DMS 273 (cell line): ENCODE measurements at regions not wholly inside any gene's neighbourhood (a gene's known extent, or its start where the extent isn't known, plus 50 kb on each side); places are given as distances from the start of the nearest gene placed in this dataset.

Experiments
- DNase-seq: peaks from one replicate; lab custom pipeline; 2025; ENCODE audit not compliant: unreplicated experiment; lab: John Stamatoyannopoulos, UW

DNA sequence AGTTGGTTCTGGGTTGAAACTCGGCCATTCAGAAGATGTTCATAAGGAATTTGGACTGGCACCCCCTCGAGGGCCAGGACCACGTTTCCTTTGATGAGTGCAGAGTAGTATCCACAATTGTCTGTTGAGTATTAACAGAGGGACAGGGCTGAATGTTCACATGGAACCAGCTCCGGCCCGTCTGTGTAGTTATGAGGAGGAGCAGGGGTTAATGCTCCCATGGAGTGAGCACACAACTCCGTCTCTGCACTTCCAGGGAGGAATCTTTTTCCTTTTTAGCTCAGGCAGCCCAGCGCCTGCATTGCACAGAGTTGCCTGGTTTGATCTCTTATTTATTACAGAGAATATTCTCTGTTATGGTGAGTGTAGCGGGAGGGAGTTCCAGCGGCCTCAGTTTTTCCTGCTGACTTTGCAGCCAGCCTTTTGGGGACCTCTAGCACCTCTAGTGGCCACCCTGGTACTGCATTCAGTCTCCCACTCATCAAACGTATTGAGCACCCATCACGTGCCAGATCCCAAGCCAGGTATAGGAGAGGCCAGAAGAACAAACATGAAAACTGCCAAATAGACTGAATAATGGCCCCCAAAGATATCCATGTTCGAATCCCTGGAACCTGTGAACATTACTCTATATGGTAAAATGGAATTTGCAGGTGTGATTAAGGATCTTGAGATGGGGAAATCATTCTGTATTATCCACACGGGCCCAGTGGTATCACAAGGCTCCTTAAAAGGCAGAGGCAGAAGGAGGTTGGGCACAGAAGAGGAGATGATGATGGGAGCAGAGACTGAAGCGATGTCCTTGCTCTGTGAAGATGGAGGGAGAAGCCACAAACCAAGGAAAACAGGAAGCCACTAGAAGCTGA, 167.7 kb upstream of the CSF3R start:
- peak; percentile 84 for DNase-seq

DNA sequence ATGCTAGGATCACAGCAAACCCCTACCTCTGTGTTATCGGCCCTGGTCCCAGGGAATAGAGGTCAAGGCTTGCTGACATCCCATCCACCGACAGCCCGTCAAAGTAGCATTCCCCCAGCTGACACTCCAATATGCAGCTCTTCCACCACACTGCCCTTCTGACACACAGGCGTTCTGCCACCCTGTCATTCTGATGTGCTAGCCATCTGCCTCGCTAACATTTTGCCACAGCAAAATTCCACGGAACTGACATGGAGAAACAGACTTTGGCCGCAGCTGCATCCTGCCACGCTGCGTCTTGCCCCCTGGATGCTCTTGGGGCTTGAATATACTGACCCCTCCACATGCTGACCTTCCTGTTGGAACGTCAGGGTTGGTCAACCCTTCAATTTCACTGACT, 163.2 kb upstream of the CSF3R start:
- DNase-seq, result no peak

DNA sequence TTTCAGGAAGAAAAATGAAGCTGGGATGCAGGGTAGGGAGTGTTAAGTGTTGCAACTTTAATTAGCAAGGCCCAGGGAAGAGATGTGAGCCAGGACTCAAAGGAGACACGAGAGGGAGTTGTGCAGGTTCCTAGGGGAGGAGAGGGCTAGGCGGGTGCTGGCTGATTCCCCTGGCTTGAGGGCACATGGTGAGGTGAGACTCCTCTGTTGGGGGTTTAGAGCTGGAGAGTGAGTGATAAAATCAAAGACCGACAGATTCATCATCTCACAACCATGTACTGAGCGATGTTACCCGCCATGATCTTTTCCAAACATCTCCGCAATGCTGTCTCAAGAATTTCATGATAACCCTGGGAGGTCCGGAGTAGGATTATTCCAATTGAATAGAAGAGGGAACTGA, 161.8 kb upstream of the CSF3R start:
- no peak for DNase-seq

DNA sequence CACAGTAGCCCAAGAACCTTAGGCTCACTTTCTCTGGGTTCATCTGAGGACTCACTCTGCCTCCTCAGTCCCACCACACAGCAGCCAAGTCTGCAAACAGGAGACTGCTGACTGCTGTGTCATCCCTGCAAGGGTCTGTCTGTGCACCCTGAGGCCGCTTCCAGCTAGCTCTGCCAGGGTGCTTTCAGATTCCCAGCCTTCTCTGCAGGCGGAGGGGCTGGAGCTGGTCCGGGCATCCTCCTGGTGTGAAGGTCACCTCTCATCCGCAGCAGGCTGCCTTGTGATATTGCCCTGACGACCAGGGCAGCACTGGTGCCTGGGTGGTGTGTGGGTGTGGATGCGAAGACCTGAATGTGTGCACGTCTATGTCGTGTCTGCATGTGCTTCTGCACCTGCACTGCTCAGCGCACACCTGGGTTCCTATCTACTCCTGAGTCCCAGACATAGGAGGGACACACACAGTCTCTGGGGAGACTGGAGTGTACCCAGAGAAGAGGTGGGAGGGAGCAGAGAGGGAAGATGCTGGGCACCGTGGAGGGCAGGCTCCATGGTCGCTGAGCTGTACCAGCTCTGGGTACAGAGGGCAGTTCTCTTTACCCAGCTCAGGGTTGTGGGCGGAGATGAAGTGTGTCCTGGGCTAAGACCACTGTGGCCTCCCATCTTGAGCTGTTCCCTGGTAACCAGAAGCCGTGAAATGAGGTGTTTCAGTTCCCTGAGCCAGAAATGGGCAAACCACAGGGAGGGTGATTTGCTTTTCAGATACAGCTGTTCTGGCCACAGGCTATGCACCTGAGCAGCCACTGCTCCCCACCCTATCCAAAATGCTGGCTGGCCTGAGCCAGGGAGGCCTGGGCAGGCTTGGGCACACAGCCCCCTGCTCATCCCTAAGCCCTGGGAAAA, 160.9 kb upstream of the CSF3R start:
- DNase-seq, result no peak

DNA sequence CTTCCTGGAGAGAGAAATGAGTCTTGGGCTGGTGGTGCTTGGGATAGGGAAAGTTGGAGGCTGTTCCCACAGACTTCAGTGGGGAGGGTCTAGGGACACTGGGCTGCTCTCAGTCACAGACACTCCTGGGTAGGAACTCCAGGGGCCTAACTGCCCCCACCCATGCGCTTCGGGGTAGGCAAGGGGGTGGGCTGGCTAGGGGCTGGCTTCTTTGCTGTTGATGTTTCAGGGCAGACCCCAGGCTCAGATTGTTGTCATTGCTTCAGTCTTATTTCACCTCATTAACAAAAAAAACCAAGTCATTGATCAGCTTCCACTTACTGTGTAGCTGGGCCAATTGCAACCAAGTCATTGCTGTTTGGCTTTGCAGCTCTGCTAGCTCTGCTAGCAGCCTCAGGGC, 160.1 kb upstream of the CSF3R start:
- no peak for DNase-seq

DNA sequence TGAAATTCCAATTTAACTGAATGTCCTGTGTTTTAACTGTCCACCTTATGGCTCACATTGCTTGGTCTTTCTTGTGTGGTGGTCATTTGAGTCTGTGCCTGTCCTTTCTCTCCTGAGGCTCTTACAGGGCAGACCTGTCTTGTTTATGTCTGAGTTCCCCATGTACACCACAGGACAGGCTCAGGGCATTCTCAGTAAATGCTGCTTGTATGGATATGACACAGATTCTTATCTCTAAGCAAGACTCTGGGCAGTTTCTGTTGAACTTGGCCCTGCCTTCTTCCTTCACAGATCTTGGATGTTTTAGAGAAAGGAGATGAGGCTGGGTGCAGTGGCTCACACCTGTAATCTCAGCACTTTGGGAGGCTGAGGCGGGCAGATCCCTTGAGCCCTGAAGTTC, 159.1 kb upstream of the CSF3R start:
- no peak for DNase-seq

DNA sequence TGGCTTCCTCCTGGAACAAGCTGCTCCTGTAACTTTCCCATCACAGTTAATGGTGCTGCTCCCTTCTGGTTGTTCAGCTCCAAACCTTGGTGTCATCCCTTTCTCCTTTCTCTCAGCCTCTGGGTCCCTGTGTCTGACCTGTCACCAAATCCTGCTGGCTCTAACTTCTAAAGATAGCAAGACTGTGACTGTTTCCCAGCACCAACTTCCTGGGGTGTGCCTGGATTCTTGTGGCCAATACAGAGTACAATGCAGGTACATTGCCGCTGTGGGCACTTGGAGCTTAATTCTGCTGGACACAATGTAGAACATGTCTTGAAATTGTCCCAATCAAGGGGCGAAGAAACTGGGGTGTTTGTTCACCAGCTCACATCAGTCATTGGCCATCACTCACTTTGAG, 156.7 kb upstream of the CSF3R start:
- DNase-seq, result no peak

DNA sequence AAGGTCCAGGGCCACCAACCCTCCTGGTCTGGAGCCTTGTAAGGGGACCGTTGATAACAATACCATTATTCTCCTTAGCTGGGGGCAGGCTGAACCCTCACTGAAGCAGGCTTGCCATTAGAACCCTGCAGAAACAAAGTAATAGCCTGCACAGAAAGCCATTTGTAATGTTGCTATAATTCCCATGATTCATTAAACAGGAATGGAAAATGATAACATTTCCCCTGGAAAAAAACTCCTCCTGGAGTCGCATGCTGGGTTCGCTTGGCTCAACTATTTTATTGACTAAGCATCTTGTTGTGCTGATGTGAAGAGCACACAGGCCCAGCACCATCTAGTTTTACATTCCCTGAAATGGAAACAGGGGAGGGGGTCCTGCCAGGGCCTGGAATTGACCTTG, 155.6 kb upstream of the CSF3R start:
- DNase-seq, result no peak

DNA sequence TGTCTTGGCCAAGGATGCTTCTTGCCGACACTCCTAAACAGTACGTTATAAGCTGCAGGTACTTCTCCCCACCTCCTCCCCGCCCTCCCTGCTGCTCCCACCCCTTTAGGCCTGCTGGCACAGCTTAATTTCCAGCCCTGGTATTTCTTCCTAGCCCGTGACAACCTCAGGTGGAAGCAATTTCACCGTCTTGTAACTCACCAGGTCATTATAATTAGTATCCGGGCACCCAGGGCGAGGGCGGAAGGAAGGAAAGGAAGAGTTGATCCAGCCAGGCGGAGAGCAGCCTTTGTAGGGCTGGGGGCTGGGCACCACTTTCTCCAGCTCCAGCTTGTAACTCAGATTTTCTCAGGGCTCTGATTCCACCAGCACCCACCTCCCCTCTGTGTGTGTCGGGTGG, 153.5 kb upstream of the CSF3R start:
- DNase-seq, result no peak

DNA sequence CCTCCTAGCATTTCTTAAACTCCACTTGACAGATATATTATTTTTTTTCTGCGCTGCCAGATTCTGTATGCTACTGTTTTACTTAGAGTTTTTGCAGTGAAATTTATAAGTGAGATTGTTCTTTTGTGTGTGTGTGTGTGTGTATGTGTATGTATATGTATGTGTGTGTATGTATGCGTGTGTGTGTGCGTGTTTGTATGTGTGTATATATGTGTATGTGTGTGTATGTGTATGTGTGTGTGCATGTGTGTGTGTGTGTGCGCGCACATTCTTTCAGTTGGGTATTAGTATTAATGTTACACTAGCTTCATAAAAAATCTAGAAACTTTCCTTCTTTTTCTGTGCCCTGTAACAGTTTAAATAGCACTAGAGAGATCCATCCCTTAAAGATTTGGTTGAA, 152.6 kb upstream of the CSF3R start:
- no peak for DNase-seq

DNA sequence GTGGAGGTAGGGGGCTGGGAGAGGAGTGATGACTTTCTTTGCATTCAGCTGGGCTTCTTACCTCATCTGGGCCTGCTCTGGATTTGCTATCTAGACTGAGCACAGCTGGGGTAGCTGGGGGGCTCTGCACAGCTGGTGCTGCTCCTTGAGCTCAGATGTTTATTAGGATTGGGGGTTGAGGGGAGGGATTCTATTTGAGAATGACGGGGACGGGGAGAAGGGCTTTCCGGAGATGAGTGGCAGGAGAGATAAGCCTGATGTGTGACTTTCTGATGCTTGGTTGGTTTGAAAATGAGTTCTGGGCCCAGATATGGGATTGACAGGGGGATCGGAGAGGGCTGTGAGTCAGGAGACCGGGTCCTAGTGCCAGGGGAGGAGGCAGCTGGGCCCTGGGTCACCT, 146.1 kb upstream of the CSF3R start:
- DNase-seq, result no peak

DNA sequence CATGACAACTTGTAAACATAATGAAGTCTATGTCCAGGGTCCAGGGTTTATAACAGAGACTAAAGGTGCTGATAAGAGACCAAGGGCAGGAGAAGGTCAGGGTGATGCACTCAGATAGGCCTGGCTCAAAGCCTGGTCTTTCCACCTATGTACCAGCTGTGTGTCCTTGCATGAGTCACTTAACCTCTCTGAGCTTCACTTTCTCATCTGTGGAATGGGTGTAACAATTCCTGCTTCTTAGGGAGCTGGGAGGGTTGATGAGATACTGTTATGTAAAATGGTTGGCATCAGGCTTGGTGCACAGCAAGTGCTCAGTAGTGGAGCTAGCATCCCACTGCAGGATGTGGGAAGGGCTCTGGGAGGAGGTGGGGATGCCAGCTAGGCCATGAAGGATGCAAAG, 143.7 kb upstream of the CSF3R start:
- no peak for DNase-seq

DNA sequence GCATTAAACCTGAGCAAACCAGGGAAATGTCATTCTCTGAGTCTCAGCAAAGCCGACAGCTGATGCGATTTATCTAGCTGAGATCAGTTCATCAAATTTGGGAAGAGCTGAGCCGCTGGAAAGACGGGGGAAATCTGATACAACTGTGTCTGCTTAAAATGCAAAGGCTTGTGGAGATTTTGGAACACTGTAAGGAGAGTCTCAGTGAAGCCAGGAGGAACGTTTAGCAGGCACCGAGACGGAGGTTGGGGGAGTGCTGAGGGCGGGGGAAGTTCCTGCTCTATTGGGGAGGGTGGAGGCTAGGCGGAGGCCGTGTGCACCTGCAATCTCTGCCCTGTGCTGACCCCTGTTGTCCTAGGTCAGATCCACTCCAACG, 143.2 kb upstream of the CSF3R start:
- DNase-seq, result peak; percentile 57

DNA sequence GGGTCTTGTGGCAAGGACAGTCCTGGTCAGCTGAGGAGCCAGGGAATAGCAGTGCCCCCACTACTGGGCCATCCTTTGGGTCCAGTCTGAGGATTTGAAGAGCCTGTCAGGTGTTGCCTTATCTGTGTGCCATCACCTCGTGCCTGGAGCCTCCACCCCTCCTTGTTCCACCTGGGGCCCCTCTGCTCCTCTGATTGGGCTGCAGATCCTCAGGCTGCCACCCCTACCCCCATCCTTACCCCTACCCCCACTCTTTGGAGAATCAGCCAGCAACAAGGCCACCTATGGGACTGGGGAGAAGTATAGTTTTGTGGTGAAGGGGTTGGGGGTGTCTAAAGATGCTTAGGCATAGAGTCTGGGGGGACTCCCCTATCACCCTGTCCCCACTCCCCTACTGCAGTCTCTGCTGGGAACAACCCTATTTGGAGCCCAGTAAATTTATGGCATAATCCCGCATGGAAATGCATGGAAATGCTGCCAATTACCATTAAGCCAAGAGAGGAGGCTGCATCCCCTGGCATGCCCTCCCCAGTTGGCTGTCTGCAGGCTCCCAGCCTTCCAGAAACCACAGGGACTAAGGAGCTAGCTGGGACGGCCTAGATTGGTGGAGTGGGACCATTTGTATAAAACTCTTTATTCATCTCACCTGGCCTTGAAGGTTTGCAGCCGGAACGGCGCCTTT, 142.7 kb upstream of the CSF3R start:
- DNase-seq, result peak; percentile 57

DNA sequence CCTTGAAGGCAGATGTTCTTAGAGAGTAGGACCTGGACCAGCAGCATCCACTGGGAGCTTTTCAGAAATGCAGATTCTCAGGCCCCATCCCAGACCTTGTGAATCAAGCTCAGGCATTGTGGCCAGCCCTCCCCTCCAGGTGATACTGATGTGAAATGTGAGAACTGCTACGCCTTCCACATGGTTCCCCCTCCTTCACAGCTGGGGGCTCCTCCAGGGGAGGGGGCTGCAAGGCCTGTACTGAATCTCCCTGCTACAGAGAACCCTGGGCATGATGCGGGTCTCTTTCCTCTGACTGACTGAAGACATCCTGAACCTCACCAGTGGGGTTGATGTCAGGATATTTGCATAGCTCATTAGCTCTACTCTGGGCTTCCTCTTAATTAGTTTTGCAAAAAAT, 141.8 kb upstream of the CSF3R start:
- no peak for DNase-seq

DNA sequence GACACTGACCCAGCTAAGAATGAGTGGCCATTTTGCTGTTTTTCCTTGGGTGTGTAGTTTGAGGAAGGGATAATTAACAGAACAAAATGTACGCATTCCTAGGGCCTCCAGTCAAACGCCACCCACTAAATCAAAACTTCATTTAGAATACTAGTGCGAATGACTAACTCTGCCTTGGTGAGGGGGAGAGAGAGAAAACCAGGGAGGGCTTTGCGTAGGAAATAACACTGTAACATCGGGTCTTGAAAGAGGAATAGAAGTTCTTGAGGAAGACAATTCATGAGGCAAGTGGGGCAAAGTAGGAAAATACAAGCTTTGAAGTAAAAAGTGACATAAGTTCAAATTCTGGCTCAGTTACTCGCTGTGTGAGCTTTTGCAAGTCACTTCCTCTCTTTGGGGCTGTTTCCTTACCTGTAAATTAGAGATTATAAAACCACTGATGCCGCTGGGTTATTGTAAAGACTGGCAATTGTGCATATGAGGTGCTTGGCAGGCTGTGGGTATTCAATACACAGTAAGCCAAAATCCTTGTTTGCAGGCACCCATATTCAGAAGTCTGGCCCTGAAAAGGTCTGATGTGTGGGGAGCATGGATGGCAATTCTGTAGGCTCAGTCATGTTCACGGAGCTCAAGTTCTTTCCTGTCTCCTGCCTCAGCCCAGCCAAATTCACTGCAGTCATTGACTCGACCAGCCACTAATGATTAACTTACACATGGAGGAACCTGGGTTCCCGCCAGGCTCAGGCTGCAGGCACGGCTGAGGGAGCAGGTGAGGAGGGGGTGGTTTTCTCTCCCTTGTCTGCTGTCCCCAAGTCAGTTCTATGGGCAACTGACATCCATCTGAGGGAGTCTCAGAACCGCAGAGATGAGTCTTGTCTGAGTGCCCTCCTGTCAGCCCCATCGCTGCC, 140.3 kb upstream of the CSF3R start:
- no peak for DNase-seq

DNA sequence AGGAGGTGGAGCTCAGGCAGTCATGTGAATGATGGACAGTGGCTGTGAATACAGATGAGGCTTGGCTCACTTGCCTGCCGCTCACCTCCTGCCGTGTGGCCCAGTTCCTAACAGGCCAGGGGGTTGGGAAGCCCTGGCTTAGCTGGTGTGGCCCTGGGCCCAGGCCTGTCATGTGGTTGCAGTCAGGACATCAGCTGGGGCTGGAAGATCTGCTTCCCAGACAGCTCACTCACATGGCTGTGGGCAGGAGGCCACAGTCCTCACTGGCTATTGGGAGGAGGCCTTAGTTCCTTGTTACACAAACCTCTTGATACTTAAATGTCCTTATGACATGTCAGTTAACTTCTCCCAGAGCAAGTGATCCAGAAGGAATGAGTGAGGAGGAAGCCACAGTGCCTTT, 138.8 kb upstream of the CSF3R start:
- no peak for DNase-seq

DNA sequence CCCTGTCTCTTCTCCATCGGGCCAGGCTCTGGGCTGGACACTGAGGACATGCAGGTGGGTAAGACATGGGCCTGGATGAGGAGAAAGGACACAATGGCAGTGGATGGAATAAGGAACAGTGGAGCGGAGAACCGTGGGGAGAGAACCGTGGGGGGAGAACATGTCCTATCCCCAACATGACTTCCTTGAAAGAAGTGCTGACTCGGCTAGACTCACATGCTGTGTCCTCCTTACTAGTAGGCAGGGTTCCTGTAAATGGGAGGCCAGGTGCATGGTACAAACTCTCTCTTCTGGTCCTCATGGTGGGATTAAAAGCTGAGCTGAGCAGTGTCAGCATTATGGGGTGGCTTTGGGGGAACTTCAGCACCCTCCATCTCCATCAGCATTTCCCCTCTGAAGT, 137.4 kb upstream of the CSF3R start:
- no peak for DNase-seq

DNA sequence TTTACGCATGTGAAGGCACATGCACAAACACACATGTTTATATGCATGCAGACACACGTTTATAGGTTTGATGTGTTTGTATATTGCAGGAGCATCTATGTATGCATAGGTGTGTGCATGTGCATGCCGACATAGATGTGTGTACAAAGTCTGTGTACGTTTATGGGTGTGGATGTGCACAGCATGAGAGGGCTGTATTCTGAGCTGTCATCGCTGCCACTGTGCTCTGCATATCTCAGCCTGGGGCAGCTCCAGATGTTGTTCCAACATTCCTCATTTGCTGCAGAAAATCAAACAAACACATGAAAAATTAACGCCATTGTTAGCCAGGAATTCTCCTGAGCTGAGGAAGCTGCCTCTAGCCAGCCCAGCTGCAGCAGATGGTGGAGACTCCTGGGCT, 132.3 kb upstream of the CSF3R start:
- no peak for DNase-seq

DNA sequence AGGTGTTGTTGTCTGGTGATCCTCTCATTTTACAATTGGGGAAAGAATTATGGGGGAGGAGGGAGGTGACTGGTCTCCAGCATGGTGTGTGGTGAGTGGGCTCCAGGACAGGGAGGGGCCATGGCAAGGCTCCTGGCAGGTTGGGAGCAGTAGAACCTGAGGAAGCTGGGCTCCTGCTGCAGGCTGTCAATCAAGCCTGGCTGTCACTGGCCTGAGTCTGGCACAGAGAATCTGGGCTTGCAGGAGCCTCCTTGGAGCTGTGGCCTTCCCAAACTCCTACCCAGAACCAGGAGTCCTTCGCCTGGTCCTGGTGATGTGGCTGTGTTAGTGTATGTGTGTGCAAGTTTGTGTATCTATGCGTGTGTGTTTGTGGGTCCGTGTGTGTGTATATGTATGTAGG, 131.9 kb upstream of the CSF3R start:
- DNase-seq, result no peak

DNA sequence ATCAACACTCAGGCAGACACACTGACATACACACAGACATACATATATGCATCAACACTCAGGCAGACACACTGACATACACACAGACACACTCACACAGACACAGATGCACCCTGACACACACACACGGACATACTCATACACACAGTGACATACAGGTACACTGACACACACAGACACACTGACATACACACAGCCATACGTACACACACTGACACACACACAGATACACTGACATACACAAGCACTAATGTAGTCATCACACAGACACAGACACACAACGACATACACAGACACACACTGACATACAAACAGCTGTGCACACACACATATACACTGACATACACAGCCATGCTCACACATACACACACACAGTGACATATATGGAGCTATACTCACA, 131.0 kb upstream of the CSF3R start:
- DNase-seq, result no peak
